CD14-positive monocyte (primary cell): ENCODE measurements at regions not wholly inside any gene's neighbourhood (a gene's known extent, or its start where the extent isn't known, plus 50 kb on each side); places are given as distances from the start of the nearest gene placed in this dataset.

Source experiments
- DNase-seq, 3 donors: peaks; one replicate each; pipeline ENCODE4 v3.0.0-alpha.2; 2011 to 2022
- H2AFZ ChIP-seq: 2 replicates; pipeline ENCODE4 v1.6.0; 2012; ENCODE audit warnings: mild to moderate bottlenecking, low read depth, low read length, inconsistent platforms; ENCODE audit not compliant: insufficient read depth, poor library complexity, severe bottlenecking
- H3K27ac ChIP-seq, 2 donors: 1 replicate in 1 of 2; 2 replicates in 1 of 2; pipeline ENCODE4 v1.5.1; 2012 to 2013; ENCODE audit warnings: low read length in 2 of 2, control low read depth in 1 of 2, inconsistent platforms in 1 of 2, low read depth in 1 of 2, mild to moderate bottlenecking in 1 of 2
- H3K27me3 ChIP-seq, 2 donors: one replicate each; pipeline versions ENCODE4 v1.6.0 to v1.6.1; 2011 to 2013; ENCODE audit warnings: low read length in 2 of 2; ENCODE audit not compliant: control insufficient read depth in 2 of 2, insufficient read depth in 2 of 2
- H3K36me3 ChIP-seq, 2 donors: replicated peaks in 1 of 2; 1 replicate in 1 of 2; 2 replicates in 1 of 2; pipeline versions ENCODE4 v1.5.1 to v1.6.1; 2012 to 2013; ENCODE audit warnings: low read length in 2 of 2, control low read depth in 1 of 2, inconsistent platforms in 1 of 2, mild to moderate bottlenecking in 1 of 2; ENCODE audit not compliant: insufficient read depth in 2 of 2, control insufficient read depth in 1 of 2
- H3K4me1 ChIP-seq, 2 donors: 1 replicate in 1 of 2; 2 replicates in 1 of 2; pipeline versions ENCODE4 v1.5.1 to v1.6.1; 2012 to 2013; ENCODE audit warnings: low read length in 2 of 2, control low read depth in 1 of 2, inconsistent platforms in 1 of 2, mild to moderate bottlenecking in 1 of 2, moderate library complexity in 1 of 2; ENCODE audit not compliant: insufficient read depth in 2 of 2, control insufficient read depth in 1 of 2
- H3K4me2 ChIP-seq: replicated peaks from 2 replicates; pipeline ENCODE3; 2012; ENCODE audit warnings: low read length, moderate library complexity, mild to moderate bottlenecking; ENCODE audit not compliant: poor library complexity, severe bottlenecking; ENCODE audit errors: extremely low read depth
- H3K4me3 ChIP-seq, 3 experiments: fragments of 200-600 bp in 1 of 3; sonication (generic) in 1 of 3; replicated peaks in 1 of 3; 1 replicate in 2 of 3; 2 replicates in 1 of 3; pipeline ENCODE4 v1.5.1; 2011 to 2013; ENCODE audit warnings: low read length in 3 of 3, mild to moderate bottlenecking in 3 of 3, control low read depth in 2 of 3, low read depth in 2 of 3, inconsistent platforms in 1 of 3, moderate library complexity in 1 of 3
- H3K79me2 ChIP-seq: 2 replicates; pipeline ENCODE4 v1.6.0; 2012; ENCODE audit warnings: mild to moderate bottlenecking, control low read depth, inconsistent platforms, low read length, moderate library complexity; ENCODE audit not compliant: insufficient read depth
- H3K9ac ChIP-seq: 2 replicates; pipeline ENCODE4 v1.6.0; 2017; ENCODE audit warnings: low read length, mild to moderate bottlenecking; ENCODE audit not compliant: insufficient read depth, poor library complexity, severe bottlenecking
- H3K9me3 ChIP-seq, 2 donors: replicated peaks in 1 of 2; 1 replicate in 1 of 2; 2 replicates in 1 of 2; pipeline versions ENCODE4 v1.5.1 to v1.6.1; 2012 to 2013; ENCODE audit warnings: low read length in 2 of 2, control low read depth in 1 of 2; ENCODE audit not compliant: control insufficient read depth in 1 of 2, insufficient read depth in 1 of 2
- H4K20me1 ChIP-seq: 2 replicates; pipeline ENCODE4 v1.6.0; 2012; ENCODE audit warnings: mild to moderate bottlenecking, low read length, control low read depth, moderate library complexity; ENCODE audit not compliant: insufficient read depth
- H3K27ac Mint-ChIP-seq, 7 donors: one replicate each; pipeline ENCODE4 v1.8.0; 2020; ENCODE audit warnings: mild to moderate bottlenecking in 7 of 7, mixed read lengths in 7 of 7, moderate library complexity in 6 of 7, inconsistent platforms in 2 of 7
- H3K27me3 Mint-ChIP-seq, 3 donors: one replicate each; pipeline ENCODE4 v1.8.0; 2021 to 2022; ENCODE audit warnings: low read depth in 3 of 3, mild to moderate bottlenecking in 3 of 3, mixed read lengths in 3 of 3, moderate library complexity in 3 of 3, inconsistent platforms in 1 of 3
- H3K36me3 Mint-ChIP-seq, 2 donors: one replicate each; pipeline ENCODE4 v1.8.0; 2020; ENCODE audit warnings: mixed read lengths in 2 of 2, inconsistent platforms in 1 of 2, mild to moderate bottlenecking in 1 of 2
- H3K4me1 Mint-ChIP-seq: one replicate; pipeline ENCODE4 v1.8.0; 2020; ENCODE audit warnings: mild to moderate bottlenecking, mixed read lengths
- H3K4me3 Mint-ChIP-seq, 2 donors: one replicate each; pipeline ENCODE4 v1.8.0; 2020; ENCODE audit warnings: mild to moderate bottlenecking in 2 of 2, mixed read lengths in 2 of 2, moderate library complexity in 1 of 2
- H3K9me3 Mint-ChIP-seq, 7 donors: one replicate each; pipeline ENCODE4 v1.8.0; 2020 to 2022; ENCODE audit warnings: mixed read lengths in 7 of 7, mild to moderate bottlenecking in 6 of 7, moderate library complexity in 6 of 7, inconsistent platforms in 2 of 7
- CTCF ChIP-seq: fragments of 200-600 bp; IDR thresholded peaks from one replicate; pipeline ENCODE4 v1.8.0; 2022; ENCODE audit warnings: antibody characterized with exemption, mild to moderate bottlenecking
- WGBS: methylation state at CpG from one replicate; pipeline ENCODE4 v1.1.5; 2013; ENCODE audit warnings: missing lambda C conversion rate; ENCODE audit not compliant: insufficient coverage; 5-methylcytosine and 5-hydroxymethylcytosine counted together
- intact Hi-C, 2 donors: fragments of 100-400 bp; cut with micrococcal nuclease; formaldehyde crosslinking; loops; one replicate each; pipeline versions ENCODE4 v1.15.0 to v1.15.1; 2023

GRCh38 chr17:77675816-77676215, 282.7 kb upstream of the TNRC6C start:
- Histone ChIP-seq H3K36me3 (no peaks in the 10 kb centered on the region), H3K9ac (no peak overlapping the region), H3K4me2 (no peak overlapping the region), H3K9me3 (no peaks in the 10 kb centered on the region), H4K20me1 (no peaks in the 10 kb centered on the region), H3K27me3 (peaks cover 0 to 2% of the 10 kb centered on the region in 2 donors), H2AFZ (no peak overlapping the region), H3K4me1 (no peaks in the 10 kb centered on the region), H3K27ac (no peak overlapping the region), H3K79me2 (no peaks in the 10 kb centered on the region), H3K4me3 (no peak overlapping the region)
- no peaks in the 10 kb centered on the region for H3K36me3 Mint-ChIP-seq
- no peak overlapping the region for H3K4me3 Mint-ChIP-seq
- no peak for TF ChIP-seq CTCF
- intact Hi-C loops: no loop called here
- no peaks in the 10 kb centered on the region for H3K4me1 Mint-ChIP-seq
- WGBS: 82% methylated on average over 5 of the region's 5 CpGs
- H3K27ac Mint-ChIP-seq: no peak overlapping the region
- DNase-seq: no peak
- peaks cover 0 to 4% (median 0%) of the 10 kb centered on the region in 7 donors for H3K9me3 Mint-ChIP-seq
- peaks cover 3 to 11% (median 8%) of the 10 kb centered on the region in 3 donors for H3K27me3 Mint-ChIP-seq

GRCh38 chr17:77676237-77676661, 282.3 kb upstream of the TNRC6C start:
- Mint-ChIP-seq H3K4me1 (no peaks in the 10 kb centered on the region), H3K4me3 (no peak overlapping the region), H3K27ac (no peak overlapping the region), H3K36me3 (no peaks in the 10 kb centered on the region), H3K27me3 (peaks cover 3 to 11% (median 8%) of the 10 kb centered on the region in 3 donors), H3K9me3 (peaks cover 0 to 2% (median 0%) of the 10 kb centered on the region in 7 donors)
- no peaks in the 10 kb centered on the region for H3K79me2 ChIP-seq
- H4K20me1 ChIP-seq: no peaks in the 10 kb centered on the region
- H3K9ac ChIP-seq: no peak overlapping the region
- H3K4me1 ChIP-seq: no peaks in the 10 kb centered on the region
- no peak for TF ChIP-seq CTCF
- no peak overlapping the region for H3K4me2 ChIP-seq
- no peak overlapping the region for H2AFZ ChIP-seq
- peaks cover 0 to 2% of the 10 kb centered on the region in 2 donors for H3K27me3 ChIP-seq
- WGBS: 94% methylated on average over 19 of the region's 23 CpGs
- H3K27ac ChIP-seq: no peak overlapping the region
- no peak for DNase-seq
- H3K9me3 ChIP-seq: no peaks in the 10 kb centered on the region
- no peak overlapping the region for H3K4me3 ChIP-seq
- H3K36me3 ChIP-seq: no peaks in the 10 kb centered on the region
- intact Hi-C loops: no loop called here
